ENCODE measurements at regions not wholly inside any gene's neighbourhood (a gene's known extent, or its start where the extent isn't known, plus 50 kb on each side); places are given as distances from the start of the nearest gene placed in this dataset.

DNA sequence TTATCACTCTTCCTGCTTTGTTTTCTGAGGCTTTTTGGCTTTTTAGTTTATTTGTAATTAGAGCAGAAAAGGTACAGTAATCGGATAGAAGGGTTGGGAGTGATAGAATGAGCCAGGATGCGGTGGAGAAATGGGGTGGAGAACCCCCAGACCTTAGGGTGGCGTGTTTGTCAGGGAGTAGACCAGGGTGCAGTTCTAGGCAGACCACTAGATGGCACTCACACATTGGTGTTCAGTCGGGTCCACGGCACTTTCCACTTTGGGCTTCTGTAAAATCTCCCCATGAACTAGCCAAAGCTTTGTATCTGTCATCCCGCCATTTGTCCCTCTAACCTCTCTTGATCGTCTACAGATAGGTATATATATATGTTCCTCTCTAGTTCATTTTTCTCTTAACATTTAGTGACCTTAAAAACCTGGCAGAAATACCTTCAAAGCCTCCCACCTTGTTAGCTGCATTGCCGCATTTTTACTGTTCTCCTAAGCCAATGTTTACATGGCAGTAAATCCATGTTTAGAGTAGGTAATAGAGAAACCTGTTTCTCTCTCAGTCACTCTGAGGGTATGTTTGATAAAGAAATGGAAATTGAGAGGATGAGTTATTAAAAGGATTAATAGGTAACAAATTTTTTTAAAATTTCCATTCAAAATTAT is 154.9 kb downstream of the TM9SF2 start:
- Histone ChIP-seq H3K9ac (ENCODE audit: extremely low read depth, insufficient read length, low read length) (no peak overlapping the region), H3K4me1 (ENCODE audit: insufficient read depth, low read length) (peaks cover 11% of the 10 kb centered on the region)

More for the DNA sequence above, 154.9 kb downstream of the TM9SF2 start:
- Mint-ChIP-seq H3K27ac (peak overlapping the region; percentile 60 to 86 (median 82)), H3K9me3 (no peaks in the 10 kb centered on the region), H3K27me3 (ENCODE audit: low read depth) (no peaks in the 10 kb centered on the region), H3K4me1 (peaks cover 56% of the 10 kb centered on the region in 2 experiments), H3K4me3 (peak overlapping the region in 1 of 2 experiments; percentile 25; a peak in 2 of 5 replicates), H3K36me3 (ENCODE audit: insufficient read depth in 1 of 3, low read depth in 3 of 3) (no peaks in the 10 kb centered on the region)
- Histone ChIP-seq H3T11ph (ENCODE audit: low read length) (no peak overlapping the region), H2BK120ac (ENCODE audit: low read depth, low read length, poor library complexity, severe bottlenecking) (no peak overlapping the region), H3K79me1 (ENCODE audit: insufficient read depth, low read depth, low read length, poor library complexity, severe bottlenecking) (no peaks in the 10 kb centered on the region), H3K4ac (ENCODE audit: low read depth, low read length) (no peak overlapping the region), H4K91ac (ENCODE audit: insufficient read length, low read depth, low read length) (no peak overlapping the region), H3K14ac (ENCODE audit: insufficient read depth, low read length) (no peak overlapping the region), H2BK15ac (ENCODE audit: low read depth, low read length) (no peak overlapping the region), H2AFZ (ENCODE audit: low read length) (no peak overlapping the region), H4K8ac (replicated peaks; ENCODE audit: insufficient read length, low read depth, low read length) (no peak overlapping the region), H3K27ac (ENCODE audit: insufficient read length, low read depth, low read length) (no peak overlapping the region), H3K23me2 (ENCODE audit: insufficient read length, low read depth, low read length, poor library complexity, severe bottlenecking) (no peaks in the 10 kb centered on the region), H2BK12ac (ENCODE audit: insufficient read length, low read depth, low read length) (no peak overlapping the region), H3K23ac (ENCODE audit: insufficient read length, low read depth, low read length) (no peak overlapping the region), H3K4me2 (ENCODE audit: insufficient read depth, insufficient read length, low read length) (no peak overlapping the region), H3K27me3 (ENCODE audit: insufficient read depth, low read length) (no peaks in the 10 kb centered on the region), H3K56ac (ENCODE audit: insufficient read length, low read depth, low read length) (no peak overlapping the region), H3K79me2 (ENCODE audit: insufficient read depth, low read length) (no peaks in the 10 kb centered on the region), H3K9me3 (ENCODE audit: control insufficient read depth, low read depth, low read length) (no peaks in the 10 kb centered on the region), H2AK5ac (ENCODE audit: insufficient read length, low read length) (no peak overlapping the region), H3K18ac (ENCODE audit: insufficient read length, low read depth, low read length) (no peak overlapping the region), H4K5ac (ENCODE audit: insufficient read length, low read depth, low read length) (no peak overlapping the region), H2BK20ac (ENCODE audit: low read depth, low read length, poor library complexity, severe bottlenecking) (no peak overlapping the region), H2BK5ac (ENCODE audit: insufficient read length, low read length) (no peak overlapping the region), H4K20me1 (ENCODE audit: control insufficient read depth, insufficient read depth, insufficient read length) (no peaks in the 10 kb centered on the region)
- DNase-seq, result peak; percentile 85
- TF ChIP-seq, protein P1, sequence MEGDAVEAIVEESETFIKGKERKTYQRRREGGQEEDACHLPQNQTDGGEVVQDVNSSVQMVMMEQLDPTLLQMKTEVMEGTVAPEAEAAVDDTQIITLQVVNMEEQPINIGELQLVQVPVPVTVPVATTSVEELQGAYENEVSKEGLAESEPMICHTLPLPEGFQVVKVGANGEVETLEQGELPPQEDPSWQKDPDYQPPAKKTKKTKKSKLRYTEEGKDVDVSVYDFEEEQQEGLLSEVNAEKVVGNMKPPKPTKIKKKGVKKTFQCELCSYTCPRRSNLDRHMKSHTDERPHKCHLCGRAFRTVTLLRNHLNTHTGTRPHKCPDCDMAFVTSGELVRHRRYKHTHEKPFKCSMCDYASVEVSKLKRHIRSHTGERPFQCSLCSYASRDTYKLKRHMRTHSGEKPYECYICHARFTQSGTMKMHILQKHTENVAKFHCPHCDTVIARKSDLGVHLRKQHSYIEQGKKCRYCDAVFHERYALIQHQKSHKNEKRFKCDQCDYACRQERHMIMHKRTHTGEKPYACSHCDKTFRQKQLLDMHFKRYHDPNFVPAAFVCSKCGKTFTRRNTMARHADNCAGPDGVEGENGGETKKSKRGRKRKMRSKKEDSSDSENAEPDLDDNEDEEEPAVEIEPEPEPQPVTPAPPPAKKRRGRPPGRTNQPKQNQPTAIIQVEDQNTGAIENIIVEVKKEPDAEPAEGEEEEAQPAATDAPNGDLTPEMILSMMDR (conservative IDR thresholded peaks at IDR 0.05), result peak; percentile 96
- no CpG with 5 or more reads among the region's 8 CpGs for WGBS (ENCODE audit: extremely low coverage, insufficient read length, low lambda C conversion rate)

All from H9 (cell line).